GM19438 (cell line): ENCODE measurements at regions not wholly inside any gene's neighbourhood (a gene's known extent, or its start where the extent isn't known, plus 50 kb on each side); places are given as distances from the start of the nearest gene placed in this dataset.
"Not testable (repeated sequence)": the region's sequence is repeated elsewhere in the genome, so short reads cannot be mapped to it uniquely, and the experiment has no call there.

ENCODE experiments used
- ATAC-seq: cut with Tn5 transposase; IDR thresholded peaks from one replicate; pipeline ENCODE4 v1.9.1; 2021; ENCODE audit warnings: low read depth; ENCODE audit not compliant: unreplicated experiment

DNA sequence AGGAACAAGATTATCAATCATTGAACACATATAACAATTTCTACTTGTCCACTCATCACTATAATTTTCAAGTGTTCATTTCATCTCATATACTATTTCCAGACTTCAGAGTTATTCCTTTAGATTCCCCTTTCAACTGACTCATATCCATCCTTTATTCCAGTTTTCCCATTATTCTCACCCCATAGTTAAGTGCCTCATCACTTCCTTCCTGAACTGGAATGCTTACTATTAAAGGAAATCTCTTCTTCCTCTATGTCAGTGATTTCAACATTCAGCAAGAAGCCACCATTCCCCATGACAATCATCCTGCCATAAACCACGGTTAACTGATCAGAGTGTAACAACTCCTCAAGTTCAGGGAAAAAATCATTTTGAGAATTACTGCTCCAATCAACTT is 198.9 kb downstream of the FBXO8 start:
- ATAC-seq, result no peak

DNA sequence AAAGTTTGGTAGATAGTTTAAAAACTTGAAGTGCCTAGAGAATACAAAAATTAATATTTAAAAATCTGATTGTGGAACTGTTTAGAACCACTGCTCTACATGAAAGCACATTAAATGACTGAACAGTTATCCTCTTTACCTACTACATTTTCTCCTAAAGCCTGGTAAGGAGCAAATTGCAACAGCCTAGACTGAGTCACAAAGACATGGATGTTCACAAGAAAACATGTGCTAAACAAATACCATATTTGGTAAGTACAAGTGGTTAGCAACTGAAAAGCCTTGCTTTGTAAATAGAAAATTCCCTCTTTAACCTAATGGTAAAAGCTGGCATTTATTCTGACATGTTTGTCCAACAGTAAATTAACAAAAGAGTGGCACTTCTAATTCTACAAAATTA is 203.1 kb downstream of the FBXO8 start:
- no peak for ATAC-seq

DNA sequence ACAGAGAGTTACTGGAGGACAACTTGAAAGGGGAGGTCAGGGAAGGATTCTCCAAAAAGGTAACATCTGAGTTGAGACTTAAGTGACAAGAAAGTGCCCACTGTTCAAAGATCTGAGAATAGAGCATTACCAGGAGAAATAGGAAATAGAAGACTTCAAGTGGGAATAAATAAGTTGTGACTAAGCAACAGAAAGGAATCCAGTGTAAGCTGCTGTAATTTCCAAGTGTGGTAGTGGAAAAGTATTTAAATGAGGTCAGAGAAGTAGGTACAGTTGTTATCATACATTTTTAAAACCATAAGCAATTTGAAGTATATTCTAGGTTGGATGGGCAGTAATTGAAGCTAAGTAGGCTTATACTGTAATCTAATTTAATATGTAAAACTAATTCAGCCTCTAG is 211.9 kb downstream of the FBXO8 start:
- no peak for ATAC-seq

DNA sequence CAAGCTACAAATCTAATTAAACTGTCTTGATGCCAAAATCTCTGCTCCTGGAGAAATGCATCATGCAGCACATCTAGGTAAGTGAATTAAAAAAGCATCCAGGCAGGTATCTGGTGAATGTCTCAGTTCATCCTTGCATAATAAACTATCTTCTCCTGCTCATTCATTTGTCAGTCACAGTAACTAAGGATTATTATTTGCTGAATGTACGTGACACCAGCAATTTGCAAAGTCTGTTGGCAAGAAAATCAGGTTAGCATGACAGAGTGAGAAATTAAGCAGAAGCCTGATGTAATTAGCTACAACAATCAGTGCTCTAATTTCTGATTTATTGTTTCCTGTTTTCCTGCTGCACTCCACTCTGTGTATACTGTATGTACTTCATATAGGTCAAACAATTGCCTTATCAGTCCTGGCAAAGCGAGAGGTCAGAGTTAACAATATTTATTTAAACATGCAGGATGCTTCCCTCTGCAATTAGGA is 213.6 kb downstream of the FBXO8 start:
- ATAC-seq, result no peak

DNA sequence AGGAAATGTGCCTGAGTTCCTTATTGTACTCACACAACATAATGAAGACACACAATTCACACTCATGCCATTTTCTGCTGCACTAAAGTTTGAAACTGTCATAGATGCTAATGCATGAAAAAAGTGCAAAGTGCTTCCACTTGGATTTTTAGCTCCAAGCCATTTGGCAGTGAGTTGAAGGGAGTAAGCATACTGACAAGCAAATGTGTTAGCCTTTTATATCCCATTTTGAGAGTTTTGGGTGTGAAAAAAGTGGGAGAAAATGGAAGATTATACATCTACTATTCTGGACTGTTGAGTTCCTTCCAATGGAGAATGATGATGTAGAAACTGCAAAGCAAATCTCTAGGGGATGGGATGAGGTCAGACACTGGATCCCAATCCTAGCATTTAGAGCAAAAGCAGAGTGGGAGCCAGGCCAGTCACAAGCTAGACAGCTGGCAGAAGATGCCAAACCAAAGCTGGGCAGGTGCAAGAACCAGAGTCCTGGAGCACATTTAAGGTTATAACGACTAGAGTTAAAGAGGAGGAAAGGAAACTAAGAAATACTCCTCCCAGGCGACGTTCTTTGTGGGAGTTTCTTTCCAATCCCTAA is 216.8 kb downstream of the FBXO8 start:
- no peak for ATAC-seq

DNA sequence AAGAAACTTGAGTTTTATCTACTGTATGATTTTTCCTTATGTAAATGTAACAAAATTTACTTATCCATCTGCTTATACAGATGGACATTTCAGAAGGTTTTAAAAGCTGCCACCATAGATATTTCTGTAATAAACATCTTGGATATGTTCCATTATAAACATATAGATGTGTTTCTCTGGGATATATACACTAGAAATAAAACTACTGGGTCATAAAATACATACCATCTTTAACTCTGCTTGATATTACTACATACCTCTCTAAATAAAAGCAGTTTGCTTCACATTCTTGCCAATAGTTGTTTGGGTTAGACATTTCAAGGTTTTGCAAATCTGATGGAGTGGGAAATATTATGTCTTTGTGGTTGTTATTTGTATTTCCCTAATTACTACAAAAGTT is 220.6 kb downstream of the FBXO8 start:
- ATAC-seq, result no peak

DNA sequence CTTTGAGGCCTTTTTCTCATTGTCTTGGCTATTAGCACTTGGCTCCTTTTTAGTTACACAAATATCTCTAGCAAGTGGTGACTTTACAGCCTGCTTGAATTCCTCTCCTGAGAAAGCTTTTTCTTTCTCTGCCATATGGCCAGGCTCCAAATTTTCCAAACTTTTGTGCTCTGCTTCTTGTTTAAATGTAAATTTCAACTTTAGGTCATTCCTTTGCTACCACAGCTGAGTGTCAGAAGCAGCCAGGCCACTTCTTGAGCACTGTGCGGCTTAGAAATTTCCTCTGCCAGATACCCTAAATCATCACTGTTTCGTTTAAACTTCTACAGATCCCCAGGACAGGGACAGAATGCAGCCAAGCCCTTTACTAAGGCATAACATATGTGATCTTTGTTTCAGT is 222.4 kb downstream of the FBXO8 start:
- no peak for ATAC-seq

DNA sequence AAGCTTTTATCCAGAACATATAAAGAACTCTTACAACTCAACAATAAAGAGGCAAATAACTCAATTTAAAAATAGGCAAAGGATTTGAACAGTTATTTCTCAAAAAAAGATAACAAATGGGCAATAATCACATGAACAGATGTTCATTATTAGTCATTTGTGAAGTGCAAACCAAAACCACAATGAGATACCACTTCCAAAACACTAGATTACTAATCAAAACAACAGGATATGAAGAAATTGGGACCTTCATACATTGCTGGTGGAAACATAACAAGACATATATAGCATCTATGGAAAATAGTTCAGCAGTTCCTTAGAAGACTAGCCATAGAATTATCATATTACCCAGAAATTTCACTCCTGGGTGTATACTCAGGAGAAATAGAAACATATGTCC is 224.6 kb downstream of the FBXO8 start:
- no peak for ATAC-seq

DNA sequence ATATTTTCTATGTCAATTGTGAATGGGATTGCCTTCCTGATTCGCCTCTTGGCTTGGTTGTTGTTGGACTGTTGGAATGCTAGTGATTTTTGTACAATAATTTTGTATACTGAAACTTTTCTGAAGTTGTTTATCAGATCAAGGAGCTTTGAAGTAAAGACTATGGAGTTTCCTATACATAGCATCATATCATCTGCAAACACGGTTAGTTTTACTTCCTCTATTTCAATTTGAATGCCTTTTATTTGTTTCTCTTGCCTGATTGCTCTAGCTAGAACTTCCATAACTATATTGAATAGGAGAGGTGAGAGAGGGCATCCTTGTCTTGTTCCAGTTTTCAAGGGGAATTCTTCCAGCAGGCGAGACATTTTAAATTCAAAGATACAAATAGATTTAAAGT is 226.5 kb downstream of the FBXO8 start:
- ATAC-seq, result no peak

DNA sequence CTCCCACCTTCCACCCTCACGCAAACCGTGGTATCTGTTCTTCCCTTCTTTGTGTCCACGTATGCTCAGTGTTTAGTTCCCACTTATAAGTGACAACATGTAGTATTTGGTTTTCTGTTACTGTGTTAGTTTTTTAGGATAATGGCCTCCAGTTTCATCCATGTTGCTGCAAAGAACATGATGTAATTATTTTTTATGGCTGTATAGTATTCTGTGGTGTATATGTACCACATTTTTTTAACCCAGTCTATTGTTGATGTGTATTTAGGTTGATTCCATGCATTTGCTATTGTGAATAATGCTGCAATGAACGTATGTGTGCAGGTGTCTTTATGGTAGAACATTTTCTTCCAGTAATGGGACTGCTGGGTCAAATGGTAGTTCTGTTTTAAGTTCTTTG is 228.1 kb downstream of the FBXO8 start:
- no peak for ATAC-seq

DNA sequence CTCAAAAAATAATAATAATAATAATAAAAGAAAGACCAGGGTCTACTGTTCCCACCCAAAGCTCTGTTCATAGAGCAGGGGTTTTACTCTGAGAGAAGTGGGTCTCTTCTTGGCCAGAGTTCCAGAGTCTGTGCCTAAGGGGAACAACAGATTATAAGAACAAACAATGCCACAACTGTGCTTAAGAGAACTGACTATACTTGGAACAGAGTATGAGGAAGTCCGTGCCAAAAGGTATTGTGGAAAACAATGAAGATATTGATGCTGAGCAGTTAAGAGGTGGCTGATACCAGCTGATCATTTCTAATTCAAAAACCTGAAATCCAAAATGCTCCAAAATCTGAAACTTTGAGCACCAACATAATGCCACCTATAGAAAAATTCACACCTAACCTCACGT is 229.6 kb downstream of the FBXO8 start:
- ATAC-seq, result no peak

DNA sequence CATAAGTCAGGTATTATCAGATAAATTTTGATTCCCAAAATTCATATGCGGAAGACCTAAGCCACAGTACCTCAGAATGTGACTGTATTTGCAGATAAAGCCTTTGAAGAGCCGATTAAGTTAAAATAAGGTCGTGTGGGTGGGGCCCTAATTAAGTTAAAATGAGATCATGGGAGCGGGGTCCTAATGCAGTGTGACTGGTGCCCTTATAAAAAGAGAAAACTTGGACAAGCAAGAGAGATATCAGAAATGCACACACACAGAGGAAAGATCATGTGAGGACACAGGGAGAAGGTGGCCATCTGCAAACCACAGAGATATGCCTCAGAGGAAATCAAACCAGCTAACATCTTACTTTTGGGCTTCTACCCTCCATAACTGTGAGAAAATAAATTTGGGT is 236.1 kb downstream of the FBXO8 start:
- no peak for ATAC-seq

DNA sequence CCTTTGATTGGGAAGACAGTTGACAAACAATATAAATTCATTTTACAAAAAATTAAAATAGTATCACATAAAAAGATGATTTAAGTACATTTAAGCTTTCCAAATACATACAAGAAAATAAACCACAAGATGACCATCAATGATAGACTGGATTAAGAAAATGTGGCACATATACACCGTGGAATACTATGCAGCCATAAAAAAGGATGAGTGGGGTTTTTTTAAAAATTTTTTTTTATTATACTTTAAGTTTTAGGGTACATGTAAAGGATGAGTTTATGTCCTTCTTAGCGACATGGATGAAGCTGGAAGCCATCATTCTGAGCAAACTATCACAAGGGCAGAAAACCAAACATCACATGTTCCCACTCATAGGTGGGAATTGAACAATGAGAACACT is 237.6 kb downstream of the FBXO8 start:
- ATAC-seq, result not testable (repeated sequence)

DNA sequence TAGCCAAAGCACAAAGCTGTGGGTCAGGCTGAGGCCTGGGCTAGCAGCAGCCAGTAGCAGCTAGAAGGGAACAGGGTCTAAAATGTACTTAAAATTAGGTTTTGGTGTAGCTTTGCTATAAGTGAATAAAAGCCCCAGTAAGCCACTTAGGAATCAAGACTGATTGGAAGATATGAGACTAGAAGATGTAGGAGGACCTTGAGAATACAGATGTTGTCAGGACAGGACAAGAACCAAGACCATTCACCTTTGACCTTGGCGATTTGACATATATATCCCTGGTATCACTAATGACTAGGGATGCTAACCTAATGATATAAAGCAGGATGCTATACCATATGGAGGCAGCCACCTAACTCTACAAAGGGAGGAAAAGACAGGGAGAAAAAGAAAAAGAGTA is 238.1 kb downstream of the FBXO8 start:
- ATAC-seq, result no peak

DNA sequence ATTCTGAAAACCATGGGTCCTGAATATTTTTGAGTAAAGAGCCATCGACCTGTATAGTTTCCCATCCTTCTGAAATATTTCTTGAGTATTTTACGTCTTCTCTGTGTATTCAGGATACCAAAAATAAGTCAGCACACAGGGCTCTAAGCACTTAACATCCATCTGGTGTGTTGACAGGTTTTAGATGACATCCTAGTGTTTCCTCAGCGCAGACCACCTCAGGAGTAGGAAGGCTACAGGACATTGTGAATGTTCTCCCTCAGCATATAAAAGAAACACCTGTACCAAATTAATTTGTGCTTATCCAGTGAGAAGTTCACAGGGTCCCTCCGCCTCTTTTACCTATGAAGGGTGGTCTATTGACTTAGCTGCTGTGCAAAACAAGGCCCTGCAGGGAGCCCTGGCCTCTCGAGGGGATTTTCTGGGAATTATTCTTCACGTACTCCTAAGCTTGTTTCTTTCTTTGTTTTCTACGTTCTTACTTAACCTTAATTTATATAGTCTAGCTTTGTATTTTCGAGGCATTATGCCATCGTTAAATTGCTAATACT is 241.8 kb downstream of the FBXO8 start:
- no peak for ATAC-seq

DNA sequence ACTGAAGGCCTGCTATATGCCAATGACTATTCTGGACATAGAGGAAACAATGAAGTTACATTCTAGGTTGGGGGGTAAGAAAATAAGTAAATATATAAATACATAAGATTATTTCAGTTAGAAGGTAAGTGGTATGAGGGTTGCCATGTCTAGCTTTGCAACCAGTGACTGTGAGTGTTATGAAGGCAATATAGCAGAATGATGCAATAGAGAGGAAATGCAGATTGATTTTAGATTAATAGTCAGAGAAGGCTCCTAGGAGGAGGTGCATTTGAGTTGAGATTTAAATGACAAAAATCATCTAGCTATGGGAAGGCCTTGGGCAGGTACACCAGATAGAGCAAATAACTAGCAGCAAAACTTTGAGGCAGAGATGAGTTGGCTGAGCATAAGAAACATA is 243.2 kb downstream of the FBXO8 start:
- ATAC-seq, result no peak

DNA sequence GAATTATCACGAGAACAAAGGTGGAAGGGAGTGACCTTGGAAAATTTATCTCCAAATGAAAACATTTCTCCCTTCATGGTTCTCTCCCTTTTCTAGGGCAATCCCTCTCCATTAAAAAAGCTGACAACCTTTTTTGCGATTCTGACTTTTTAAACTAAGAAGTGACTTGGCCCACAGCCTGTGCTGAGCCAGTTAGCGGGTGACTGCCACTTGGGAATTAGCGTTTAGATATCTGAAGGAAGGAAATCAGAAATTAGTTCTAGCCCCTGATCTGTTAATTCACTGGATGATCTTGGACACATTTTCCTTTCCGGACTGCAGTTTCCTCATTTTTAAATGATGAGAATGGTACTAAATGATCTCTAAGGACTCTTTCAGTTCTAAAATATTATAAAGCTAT is 245.0 kb downstream of the FBXO8 start:
- no peak for ATAC-seq

DNA sequence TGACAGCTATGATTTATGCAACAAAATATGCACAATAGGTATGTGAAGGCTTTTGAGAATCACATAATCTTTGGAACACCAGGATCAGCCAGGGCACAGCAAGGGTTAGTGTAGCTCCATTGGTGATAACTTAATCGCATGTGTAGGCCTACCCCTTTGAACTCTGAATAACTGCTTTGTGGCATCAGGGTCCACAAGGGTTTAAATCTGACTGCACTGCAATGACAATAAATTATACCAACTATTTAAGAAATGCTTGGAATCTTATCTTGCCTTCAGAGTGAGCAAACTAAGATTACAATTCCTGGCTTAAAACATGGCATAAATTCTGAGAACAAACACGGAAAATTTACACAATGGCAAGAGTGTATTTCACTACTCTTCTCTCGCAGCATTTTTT is 245.8 kb downstream of the FBXO8 start:
- ATAC-seq, result no peak

DNA sequence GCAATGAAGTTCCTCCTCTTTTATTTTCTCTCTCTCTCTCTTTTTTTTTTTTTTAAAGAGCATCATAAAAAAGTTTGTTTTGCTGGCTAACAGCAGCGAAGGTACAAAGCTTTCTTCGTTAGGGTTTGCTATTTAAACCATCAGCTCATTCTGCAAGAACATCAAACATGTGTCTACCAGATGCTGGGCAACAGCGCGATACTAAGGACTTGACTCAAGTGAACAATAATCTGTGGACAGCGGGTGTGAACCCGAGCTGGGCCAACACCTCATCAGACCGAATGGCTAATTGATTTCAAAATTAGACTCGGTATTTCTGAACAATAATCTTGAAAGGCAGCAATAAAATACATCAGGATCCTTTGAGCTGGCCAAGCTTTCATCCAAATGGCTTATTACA is 246.4 kb downstream of the FBXO8 start:
- ATAC-seq, result no peak

DNA sequence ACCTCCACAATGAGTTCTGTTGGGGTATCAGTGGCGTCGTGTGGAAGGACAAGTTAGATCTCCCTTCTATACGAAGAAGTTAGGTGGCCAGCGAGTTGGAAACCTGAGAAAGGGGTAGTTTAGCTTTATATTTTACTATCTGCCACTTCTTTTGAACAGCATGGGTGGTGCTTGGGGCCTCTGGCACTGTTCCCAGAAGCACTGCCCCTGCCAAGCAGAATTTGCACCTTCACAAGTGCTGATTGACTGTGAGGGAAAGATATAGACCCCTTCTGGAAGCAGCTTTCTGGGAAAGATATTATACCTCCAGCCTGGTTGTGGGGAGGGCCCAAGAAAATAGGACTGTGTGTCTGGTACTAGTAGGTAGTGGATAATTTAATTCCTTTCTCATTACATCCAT is 246.9 kb downstream of the FBXO8 start:
- ATAC-seq, result no peak

DNA sequence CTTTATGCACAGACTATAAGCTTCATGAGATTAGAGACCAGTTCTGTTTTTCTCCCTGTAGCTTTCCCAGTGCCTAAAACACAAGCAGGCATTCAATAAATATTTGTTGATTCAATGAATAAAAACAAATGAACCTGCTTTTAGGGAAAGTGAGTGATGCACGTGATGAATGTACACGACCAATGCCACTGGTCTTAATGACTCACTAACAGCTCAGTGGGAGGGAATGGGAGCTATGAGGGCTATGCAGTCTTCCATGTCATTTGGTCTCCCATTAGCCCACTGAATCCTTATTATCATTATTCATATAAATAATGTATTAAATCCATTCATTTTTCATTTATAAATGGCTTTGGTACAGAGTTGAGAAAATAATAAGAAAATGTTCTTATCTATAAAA is 247.4 kb downstream of the FBXO8 start:
- no peak for ATAC-seq

DNA sequence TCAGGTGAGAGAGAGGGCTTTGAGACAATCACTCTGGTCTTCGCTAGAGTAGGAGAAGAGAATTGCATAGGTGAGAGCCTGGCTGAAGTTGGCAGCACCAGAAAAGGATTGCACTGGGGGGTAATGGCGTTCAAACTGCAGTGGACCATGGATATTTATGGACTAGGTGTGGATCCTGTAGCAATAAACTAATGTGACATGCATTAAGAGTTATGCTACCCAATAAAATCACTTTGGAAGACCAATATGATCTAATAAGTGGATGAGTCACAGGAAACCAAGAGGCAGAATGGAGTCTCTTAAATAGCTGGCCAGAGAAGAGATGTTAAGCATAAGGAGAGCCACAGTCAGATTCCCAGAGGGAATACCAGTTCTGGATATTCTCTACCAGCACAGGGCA is 259.8 kb downstream of the FBXO8 start:
- ATAC-seq, result no peak

DNA sequence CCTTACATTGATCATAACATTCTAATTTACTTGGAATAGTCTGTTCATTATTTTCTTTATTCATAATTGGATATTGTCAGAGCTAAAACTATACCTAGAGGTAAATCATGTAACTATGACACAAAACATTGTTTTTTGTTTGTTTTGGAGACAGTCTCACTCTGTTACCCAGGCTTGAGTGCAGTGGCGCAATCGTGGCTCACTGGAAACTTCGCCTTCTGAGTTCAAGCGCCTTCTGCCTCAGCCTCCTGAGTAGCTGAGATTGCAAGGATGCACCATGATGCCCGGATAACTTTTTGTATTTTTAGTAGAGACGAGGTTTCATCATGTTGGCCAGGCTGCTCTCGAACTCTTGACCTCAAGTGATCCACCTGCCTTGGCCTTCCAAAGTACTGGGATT is 265.2 kb downstream of the FBXO8 start:
- no peak for ATAC-seq
